GM12878 (cell line): ENCODE measurements at regions not wholly inside any gene's neighbourhood (a gene's known extent, or its start where the extent isn't known, plus 50 kb on each side); places are given as distances from the start of the nearest gene placed in this dataset.

ENCODE experiments used
- ATAC-seq: fragments of 200-7000 bp; cut with Tn5 transposase; 3 replicates; pipeline ENCODE4 v1.9.1; 2020; ENCODE audit warnings: mild to moderate bottlenecking, moderate library complexity
- BruUV-seq: library from RNA; stranded (reverse); fragments of 400-500 nt; replicated peaks from 2 replicates; lab custom pipeline; 2021; lab: Mats Ljungman, UMichigan
- CTCF ChIA-PET: fragments of 300-600 bp; sonication (Branson Sonifier 250); formaldehyde crosslinking; extraction: SDS; loops from one replicate; lab custom pipeline; 2021; ENCODE audit warnings: inconsistent platforms; lab: Yijun Ruan, JAX
- POLR2A ChIA-PET: fragments of 350-600 bp; formaldehyde crosslinking; extraction: SDS; loops from one replicate; lab custom pipeline; 2021; ENCODE audit warnings: inconsistent platforms; lab: Charles Lee
- RAD21 ChIA-PET: fragments of 300-600 bp; sonication (Branson Sonifier 250); formaldehyde crosslinking; loops from one replicate; lab custom pipeline; 2023; ENCODE audit warnings: antibody characterized with exemption; ENCODE audit not compliant: unreplicated experiment; lab: Charles Lee
- SMC1A ChIA-PET: fragments of 300-600 bp; sonication (Branson Sonifier 250); formaldehyde crosslinking; loops from one replicate; lab custom pipeline; 2023; ENCODE audit not compliant: unreplicated experiment, uncharacterized antibody; lab: Charles Lee
- DNase-seq: peaks from one replicate; pipeline ENCODE4 v3.0.0-alpha.2; 2011; ENCODE audit warnings: low read depth, low spot score
- FAIRE-seq: peaks from 3 replicates; lab custom pipeline; 2011; peaks lifted over from hg19 to GRCh38; lab: Jason Lieb, UNC
- H2AFZ ChIP-seq: 2 replicates; pipeline ENCODE4 v1.6.0; 2011; ENCODE audit warnings: low read depth, low read length, control low read depth; ENCODE audit not compliant: control insufficient read depth
- H3K27ac ChIP-seq: 2 replicates; pipeline ENCODE4 v1.5.1; 2011; ENCODE audit warnings: control low read depth; ENCODE audit not compliant: control insufficient read depth, insufficient read depth
- H3K27me3 ChIP-seq, 2 experiments: replicated peaks in 1 of 2; 2 replicates each; pipeline versions ENCODE4 v1.6.0 to v1.6.1; 2011; ENCODE audit warnings: low read length in 1 of 2; ENCODE audit not compliant: control insufficient read depth in 2 of 2, insufficient read depth in 2 of 2
- H3K36me3 ChIP-seq, 2 experiments: 2 replicates each; pipeline ENCODE4 v1.5.1; 2011; ENCODE audit warnings: low read length in 1 of 2; ENCODE audit not compliant: control insufficient read depth in 2 of 2, insufficient read depth in 2 of 2
- H3K4me1 ChIP-seq: 2 replicates; pipeline ENCODE4 v1.6.1; 2011; ENCODE audit warnings: mild to moderate bottlenecking, low read length, moderate library complexity, mixed read lengths; ENCODE audit not compliant: control insufficient read depth, insufficient read depth
- H3K4me2 ChIP-seq: 2 replicates; pipeline ENCODE4 v1.6.0; 2011; ENCODE audit warnings: control low read depth; ENCODE audit not compliant: control insufficient read depth, insufficient read depth
- H3K4me3 ChIP-seq: fragments of 200-600 bp; sonication (generic); 2 replicates; pipeline ENCODE4 v1.5.1; 2016
- H3K79me2 ChIP-seq: 2 replicates; pipeline ENCODE4 v1.6.0; 2011; ENCODE audit warnings: low read length; ENCODE audit not compliant: control insufficient read depth, insufficient read depth
- H3K9ac ChIP-seq: 2 replicates; pipeline ENCODE4 v1.8.0; 2011; ENCODE audit warnings: low read length, control low read depth, mixed read lengths; ENCODE audit not compliant: control insufficient read depth, insufficient read depth
- H3K9me3 ChIP-seq: replicated peaks from 3 replicates; pipeline ENCODE4 v1.5.1; 2011; ENCODE audit warnings: mild to moderate bottlenecking, low read length; ENCODE audit not compliant: control insufficient read depth, insufficient read depth
- H4K20me1 ChIP-seq: 2 replicates; pipeline ENCODE4 v1.6.0; 2011; ENCODE audit not compliant: control insufficient read depth, insufficient read depth
- FOXM1 ChIP-seq: IDR thresholded peaks from 2 replicates; pipeline ENCODE4 v1.6.1; 2012; ENCODE audit warnings: low read depth, mild to moderate bottlenecking, inconsistent platforms, low read length, moderate library complexity
- HSF1 ChIP-seq: fragments of 150-350 bp; IDR thresholded peaks from 2 replicates; pipeline ENCODE4 v1.6.1; 2014; ENCODE audit warnings: mild to moderate bottlenecking, low read depth, low read length
- IRF3 ChIP-seq: fragments of 450-650 bp; IDR thresholded peaks from 2 replicates; pipeline ENCODE4 v1.6.1; 2014; ENCODE audit warnings: mild to moderate bottlenecking
- JUND ChIP-seq: IDR thresholded peaks from 2 replicates; pipeline ENCODE4 v1.6.1; 2012; ENCODE audit warnings: low read depth, mild to moderate bottlenecking, low read length, improper control_type of control experiment, moderate library complexity
- KDM1A ChIP-seq: fragments of 200-600 bp; sonication (generic); IDR thresholded peaks from 2 replicates; pipeline ENCODE4 v1.6.1; 2016; ENCODE audit warnings: borderline replicate concordance
- NFXL1 ChIP-seq: fragments of 450-650 bp; IDR thresholded peaks from 2 replicates; pipeline ENCODE4 v1.6.1; 2017; ENCODE audit warnings: antibody characterized with exemption, mild to moderate bottlenecking, borderline replicate concordance
- NFYA ChIP-seq: IDR thresholded peaks from 2 replicates; pipeline ENCODE4 v1.6.1; 2011; ENCODE audit warnings: low read depth, mild to moderate bottlenecking, low read length, improper control_type of control experiment, borderline replicate concordance
- NR2C1 ChIP-seq: fragments of 450-650 bp; IDR thresholded peaks from 2 replicates; pipeline ENCODE4 v1.6.1; 2017; ENCODE audit warnings: antibody characterized with exemption, mild to moderate bottlenecking, moderate library complexity
- SMAD1 ChIP-seq: fragments of 450-650 bp; IDR thresholded peaks from 2 replicates; pipeline ENCODE4 v1.6.1; 2018; ENCODE audit warnings: mild to moderate bottlenecking, low read depth; ENCODE audit not compliant: partially characterized antibody
- WGBS: methylation state at CpG from one replicate; pipeline ENCODE4 v1.1.6; 2016; ENCODE audit warnings: low lambda C conversion rate; ENCODE audit not compliant: insufficient replicate concordance, insufficient coverage; ENCODE audit errors: missing lambda C conversion rate; 5-methylcytosine and 5-hydroxymethylcytosine counted together
- in situ Hi-C: fragments of 300-500 bp; cut with MboI; formaldehyde crosslinking; loops from 9 replicates; pipeline ENCODE4 v1.14.3; 2018; ENCODE audit warnings: mixed read lengths
- intact Hi-C: fragments of 100-400 bp; cut with micrococcal nuclease; formaldehyde crosslinking; loops from one replicate; pipeline ENCODE4 v1.14.2; 2022; ENCODE audit not compliant: unreplicated experiment
- TF ChIP-seq, protein P1 (sequence below): IDR thresholded peaks from 2 replicates; pipeline ENCODE4 v1.6.1; 2012; ENCODE audit warnings: low read depth, low read length, improper control_type of control experiment
- TF ChIP-seq, protein P2 (sequence below): fragments of 450-650 bp; IDR thresholded peaks from 2 replicates; pipeline ENCODE4 v1.6.1; 2017; ENCODE audit warnings: mild to moderate bottlenecking, low read depth, inconsistent platforms; ENCODE audit not compliant: poor library complexity, severe bottlenecking

GRCh38 chr6:18044108-18044783, 56.8 kb upstream of the KIF13A start:
- no peak overlapping the region for H3K9ac ChIP-seq
- DNase-seq, result no peak
- CTCF ChIA-PET, result no interaction called here
- no peak overlapping the region for H2AFZ ChIP-seq
- no peak overlapping the region for H3K4me3 ChIP-seq
- H3K4me2 ChIP-seq, result no peak overlapping the region
- no TSS peak for BruUV-seq
- H4K20me1 ChIP-seq, result no peaks in the 10 kb centered on the region
- no peaks in the 10 kb centered on the region for H3K4me1 ChIP-seq
- POLR2A ChIA-PET, result no interaction called here
- in situ Hi-C loops, result no loop called here
- no peaks in the 10 kb centered on the region for H3K36me3 ChIP-seq
- RAD21 ChIA-PET, result no interaction called here
- no peak for TF ChIP-seq SMAD1
- no peak for TF ChIP-seq KDM1A
- no peak for TF ChIP-seq HSF1
- TF ChIP-seq, protein P1, sequence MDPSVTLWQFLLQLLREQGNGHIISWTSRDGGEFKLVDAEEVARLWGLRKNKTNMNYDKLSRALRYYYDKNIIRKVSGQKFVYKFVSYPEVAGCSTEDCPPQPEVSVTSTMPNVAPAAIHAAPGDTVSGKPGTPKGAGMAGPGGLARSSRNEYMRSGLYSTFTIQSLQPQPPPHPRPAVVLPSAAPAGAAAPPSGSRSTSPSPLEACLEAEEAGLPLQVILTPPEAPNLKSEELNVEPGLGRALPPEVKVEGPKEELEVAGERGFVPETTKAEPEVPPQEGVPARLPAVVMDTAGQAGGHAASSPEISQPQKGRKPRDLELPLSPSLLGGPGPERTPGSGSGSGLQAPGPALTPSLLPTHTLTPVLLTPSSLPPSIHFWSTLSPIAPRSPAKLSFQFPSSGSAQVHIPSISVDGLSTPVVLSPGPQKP, result no peak
- TF ChIP-seq JUND, result no peak
- TF ChIP-seq NR2C1, result no peak
- TF ChIP-seq FOXM1, result no peak
- TF ChIP-seq, protein P2, sequence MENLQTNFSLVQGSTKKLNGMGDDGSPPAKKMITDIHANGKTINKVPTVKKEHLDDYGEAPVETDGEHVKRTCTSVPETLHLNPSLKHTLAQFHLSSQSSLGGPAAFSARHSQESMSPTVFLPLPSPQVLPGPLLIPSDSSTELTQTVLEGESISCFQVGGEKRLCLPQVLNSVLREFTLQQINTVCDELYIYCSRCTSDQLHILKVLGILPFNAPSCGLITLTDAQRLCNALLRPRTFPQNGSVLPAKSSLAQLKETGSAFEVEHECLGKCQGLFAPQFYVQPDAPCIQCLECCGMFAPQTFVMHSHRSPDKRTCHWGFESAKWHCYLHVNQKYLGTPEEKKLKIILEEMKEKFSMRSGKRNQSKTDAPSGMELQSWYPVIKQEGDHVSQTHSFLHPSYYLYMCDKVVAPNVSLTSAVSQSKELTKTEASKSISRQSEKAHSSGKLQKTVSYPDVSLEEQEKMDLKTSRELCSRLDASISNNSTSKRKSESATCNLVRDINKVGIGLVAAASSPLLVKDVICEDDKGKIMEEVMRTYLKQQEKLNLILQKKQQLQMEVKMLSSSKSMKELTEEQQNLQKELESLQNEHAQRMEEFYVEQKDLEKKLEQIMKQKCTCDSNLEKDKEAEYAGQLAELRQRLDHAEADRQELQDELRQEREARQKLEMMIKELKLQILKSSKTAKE, result no peak
- TF ChIP-seq NFXL1, result no peak
- no peak for TF ChIP-seq NFYA
- no peak for TF ChIP-seq IRF3
- TF ChIP-seq, all 136 proteins: peak for 0
- Histone ChIP-seq H3K27ac (no peak overlapping the region), H3K27me3 (no peaks in the 10 kb centered on the region), H3K79me2 (no peaks in the 10 kb centered on the region), H3K9me3 (no peaks in the 10 kb centered on the region)
- FAIRE-seq (no peak), ATAC-seq (no peak)
- SMC1A ChIA-PET, result interaction anchor here (1.2 to 1.4 kb wide), 2 partner anchors 9 to 24 kb away, joined by 3 read pairs; no protein-coding TSS in a partner anchor
- WGBS, result 51% methylated on average over 11 of the region's 11 CpGs
- intact Hi-C loops, result no loop called here
